Hematopoietic multipotent progenitor cell treated with erythropoietin and hydrocortisone succinate and interleukin-3 and kit ligand, for 17 days (in vitro differentiated cells): ENCODE measurements at regions not wholly inside any gene's neighbourhood (a gene's known extent, or its start where the extent isn't known, plus 50 kb on each side); places are given as distances from the start of the nearest gene placed in this dataset.

ENCODE experiments used
- DNase-seq: peaks from one replicate; pipeline ENCODE4 v3.0.0-alpha.2; 2015; ENCODE audit warnings: low spot score

- no peak for DNase-seq
Observed at GRCh38 chr17:79280866-79281572, 206.4 kb downstream of the ENGASE start.

GRCh38 chr17:79280010-79280409, 205.4 kb downstream of the ENGASE start:
- no peak for DNase-seq

- DNase-seq = no peak
Observed at GRCh38 chr17:79279320-79279719, 204.7 kb downstream of the ENGASE start.

GRCh38 chr17:79276821-79277220, 202.2 kb downstream of the ENGASE start:
- no peak for DNase-seq

- DNase-seq = no peak
Observed at GRCh38 chr17:79273660-79274059, 199.0 kb downstream of the ENGASE start.

- no peak for DNase-seq
Observed at GRCh38 chr17:79272666-79273219, 198.1 kb downstream of the ENGASE start.

- no peak for DNase-seq
Observed at GRCh38 chr17:79272220-79272619, 197.6 kb downstream of the ENGASE start.

GRCh38 chr17:79269620-79270019, 195.0 kb downstream of the ENGASE start:
- no peak for DNase-seq

- DNase-seq = no peak
Observed at GRCh38 chr17:79263191-79263590, 188.6 kb downstream of the ENGASE start.

GRCh38 chr17:79262624-79263023, 188.0 kb downstream of the ENGASE start:
- DNase-seq = no peak

- no peak for DNase-seq
Observed at GRCh38 chr17:79261355-79262072, 186.9 kb downstream of the ENGASE start.

- DNase-seq = no peak
Observed at GRCh38 chr17:79258843-79259242, 184.2 kb downstream of the ENGASE start.

GRCh38 chr17:79258041-79258440, 183.4 kb downstream of the ENGASE start:
- no peak for DNase-seq

GRCh38 chr17:79255926-79256585, 181.4 kb downstream of the ENGASE start:
- DNase-seq = no peak

- no peak for DNase-seq
Observed at GRCh38 chr17:79255456-79255855, 180.8 kb downstream of the ENGASE start.

- DNase-seq = no peak
Observed at GRCh38 chr17:79255046-79255445, 180.4 kb downstream of the ENGASE start.

- DNase-seq = no peak
Observed at GRCh38 chr17:79252886-79253285, 178.3 kb downstream of the ENGASE start.

GRCh38 chr17:79251824-79252223, 177.2 kb downstream of the ENGASE start:
- no peak for DNase-seq

GRCh38 chr17:79249929-79250521, 175.4 kb downstream of the ENGASE start:
- no peak for DNase-seq

GRCh38 chr17:79248843-79249493, 174.3 kb downstream of the ENGASE start:
- DNase-seq = no peak

- no peak for DNase-seq
Observed at GRCh38 chr17:79246225-79247190, 171.9 kb downstream of the ENGASE start.
